B cell (primary cell): ENCODE measurements at regions not wholly inside any gene's neighbourhood (a gene's known extent, or its start where the extent isn't known, plus 50 kb on each side); places are given as distances from the start of the nearest gene placed in this dataset.

Experiments
- EZH2 ChIP-seq: IDR thresholded peaks from 2 replicates; pipeline ENCODE4 v1.6.1; 2012; ENCODE audit warnings: borderline replicate concordance, low read depth, mild to moderate bottlenecking, moderate library complexity, low read length; ENCODE audit not compliant: insufficient read depth, poor library complexity, severe bottlenecking
- TF ChIP-seq, protein P1 (sequence below): fragments of 200-600 bp; IDR thresholded peaks from one replicate; pipeline ENCODE4 v1.8.0; 2022; ENCODE audit warnings: antibody characterized with exemption, mild to moderate bottlenecking

- TF ChIP-seq, protein P1, sequence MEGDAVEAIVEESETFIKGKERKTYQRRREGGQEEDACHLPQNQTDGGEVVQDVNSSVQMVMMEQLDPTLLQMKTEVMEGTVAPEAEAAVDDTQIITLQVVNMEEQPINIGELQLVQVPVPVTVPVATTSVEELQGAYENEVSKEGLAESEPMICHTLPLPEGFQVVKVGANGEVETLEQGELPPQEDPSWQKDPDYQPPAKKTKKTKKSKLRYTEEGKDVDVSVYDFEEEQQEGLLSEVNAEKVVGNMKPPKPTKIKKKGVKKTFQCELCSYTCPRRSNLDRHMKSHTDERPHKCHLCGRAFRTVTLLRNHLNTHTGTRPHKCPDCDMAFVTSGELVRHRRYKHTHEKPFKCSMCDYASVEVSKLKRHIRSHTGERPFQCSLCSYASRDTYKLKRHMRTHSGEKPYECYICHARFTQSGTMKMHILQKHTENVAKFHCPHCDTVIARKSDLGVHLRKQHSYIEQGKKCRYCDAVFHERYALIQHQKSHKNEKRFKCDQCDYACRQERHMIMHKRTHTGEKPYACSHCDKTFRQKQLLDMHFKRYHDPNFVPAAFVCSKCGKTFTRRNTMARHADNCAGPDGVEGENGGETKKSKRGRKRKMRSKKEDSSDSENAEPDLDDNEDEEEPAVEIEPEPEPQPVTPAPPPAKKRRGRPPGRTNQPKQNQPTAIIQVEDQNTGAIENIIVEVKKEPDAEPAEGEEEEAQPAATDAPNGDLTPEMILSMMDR: no peak
- TF ChIP-seq EZH2: no peak
These were observed 745.0 kb downstream of the PRELID2 start for GRCh38 chr5:145090115-145090514.
